ENCODE measurements at regions not wholly inside any gene's neighbourhood (a gene's known extent, or its start where the extent isn't known, plus 50 kb on each side); places are given as distances from the start of the nearest gene placed in this dataset.

GRCh38 chr5:63524281-63524680 is 438.0 kb downstream of the HTR1A start:
- TF ChIP-seq CTCF (conservative IDR thresholded peaks at IDR 0.05; ENCODE audit: low read depth, low read length) (no peak), RFX5 (IDR thresholded peaks at IDR 0.05; ENCODE audit: low read depth, low read length) (no peak), POLR2A (IDR thresholded peaks at IDR 0.05; ENCODE audit: low read depth, low read length) (no peak), SMC3 (IDR thresholded peaks at IDR 0.05; ENCODE audit: low read depth, low read length) (no peak), BHLHE40 (IDR thresholded peaks at IDR 0.05; ENCODE audit: low read depth, low read length) (no peak), RCOR1 (IDR thresholded peaks at IDR 0.05; ENCODE audit: insufficient replicate concordance, low read length) (no peak), CHD1 (IDR thresholded peaks at IDR 0.05; ENCODE audit: low read depth, low read length) (no peak), MAFK (IDR thresholded peaks at IDR 0.05; ENCODE audit: low read depth, low read length) (no peak), CEBPB (IDR thresholded peaks at IDR 0.05; ENCODE audit: low read depth, low read length) (no peak)

Measured in IMR-90 (cell line).